Suppressor macrophage (primary cell): ENCODE measurements at regions not wholly inside any gene's neighbourhood (a gene's known extent, or its start where the extent isn't known, plus 50 kb on each side); places are given as distances from the start of the nearest gene placed in this dataset.

Source experiments
- DNase-seq, 4 experiments: peaks; one replicate each; pipeline ENCODE4 v3.0.0-alpha.2; 2020 to 2022

- no peak for DNase-seq
Measured at GRCh38 chr4:42331914-42332368, 65.3 kb upstream of the SHISA3 start.

DNA sequence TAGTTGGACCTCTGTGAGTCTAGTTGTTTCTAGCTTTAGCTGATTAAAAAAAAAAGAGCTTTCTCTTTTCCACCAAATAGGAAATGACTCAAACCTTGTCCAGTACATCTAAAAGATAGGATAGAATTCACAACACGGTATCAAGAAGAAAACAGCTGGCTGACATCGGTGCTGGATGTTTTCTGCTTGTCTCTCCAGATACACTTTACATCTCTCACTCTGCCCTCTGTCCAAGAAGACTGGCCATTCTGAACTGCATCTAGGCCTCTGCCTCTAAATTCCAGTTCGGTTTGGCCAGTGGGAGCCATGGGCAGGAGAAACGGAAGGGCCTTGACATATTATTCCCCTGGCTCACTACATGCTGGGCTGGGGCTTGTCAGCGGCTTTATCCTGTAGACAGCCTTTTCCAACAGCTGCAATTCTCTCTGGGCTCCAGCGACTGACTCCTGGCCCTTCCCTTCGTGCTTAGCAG lies 57.3 kb upstream of the SHISA3 start:
- DNase-seq, result no peak

DNA sequence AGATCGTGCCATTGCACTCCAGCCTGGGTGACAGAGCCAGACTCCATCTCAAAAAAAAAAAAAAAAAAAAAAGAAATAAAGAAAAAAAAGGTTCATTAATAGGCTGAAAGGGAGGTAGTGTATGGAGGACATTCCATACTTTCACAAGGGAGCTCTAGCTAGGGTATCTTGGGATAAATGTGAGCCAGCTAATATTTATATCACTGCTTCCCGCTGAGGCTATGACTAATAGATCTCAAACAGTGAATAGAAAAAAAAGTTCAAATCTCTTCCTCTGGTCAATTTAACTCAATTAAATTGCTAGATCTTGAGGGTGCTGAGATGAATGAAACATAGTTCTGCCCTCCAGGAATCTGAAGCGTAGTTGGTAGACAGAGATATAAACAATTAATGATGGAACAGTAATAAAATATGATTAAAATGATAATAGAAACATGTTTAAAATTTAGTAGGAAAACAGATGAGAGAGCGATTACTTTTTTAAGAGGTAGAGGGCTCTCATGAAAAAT lies 55.7 kb upstream of the SHISA3 start:
- no peak for DNase-seq

DNA sequence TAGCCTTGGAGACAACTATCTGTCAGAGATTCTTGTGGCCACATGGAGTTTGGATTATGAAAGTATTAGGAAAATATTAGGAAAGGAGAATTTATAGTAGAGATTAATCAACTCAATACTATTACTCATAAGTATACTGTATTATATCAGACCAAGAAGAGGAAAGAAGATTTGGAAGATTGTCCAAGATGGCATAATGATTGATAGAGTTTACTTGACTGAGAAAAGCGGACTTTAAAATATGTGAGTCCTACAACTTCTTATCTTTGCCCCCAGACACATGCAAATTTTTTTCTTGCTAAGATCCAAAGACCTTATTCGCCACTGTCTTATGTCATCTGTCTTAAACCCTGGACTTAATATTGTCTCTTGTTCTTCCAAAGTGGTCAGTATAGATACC lies 54.8 kb upstream of the SHISA3 start:
- no peak for DNase-seq

DNA sequence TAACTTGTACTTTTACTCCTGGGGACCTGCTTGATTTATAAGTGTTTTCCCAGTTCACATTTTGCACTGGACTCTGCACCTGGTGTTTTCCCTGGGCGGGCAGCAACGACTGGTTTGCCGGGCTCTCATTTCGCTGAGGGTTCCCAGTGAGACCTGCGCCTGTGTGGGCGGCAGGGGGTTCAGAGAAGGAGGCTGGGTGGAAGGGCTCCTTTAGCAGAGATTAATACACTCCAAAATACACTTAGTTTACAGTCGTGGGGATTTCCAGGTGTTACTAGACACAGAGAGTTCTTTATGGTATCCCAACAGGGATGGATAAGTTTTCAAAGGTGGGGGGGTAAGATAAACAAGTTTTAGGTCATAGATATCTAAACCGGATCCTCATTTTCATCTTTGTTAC lies 53.0 kb upstream of the SHISA3 start:
- no peak for DNase-seq

DNA sequence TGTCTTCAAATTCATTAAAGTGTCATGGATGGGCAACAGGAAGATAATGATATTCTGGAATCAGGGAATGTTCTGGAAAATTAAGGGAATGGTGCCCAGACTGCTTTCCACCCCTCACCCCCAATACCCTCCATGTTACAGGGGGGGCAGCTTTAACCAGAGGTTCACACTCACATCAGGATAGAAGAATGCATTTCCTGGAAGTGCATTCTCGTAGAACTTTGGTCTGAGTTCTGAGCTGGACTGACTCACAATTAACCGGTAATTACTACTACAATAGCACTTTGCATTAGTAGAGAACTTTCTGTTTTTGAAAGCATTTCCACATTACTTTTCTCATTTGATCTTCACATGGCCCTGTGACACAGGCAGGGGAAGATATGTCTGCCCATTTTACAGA lies 52.5 kb upstream of the SHISA3 start:
- no peak for DNase-seq

DNA sequence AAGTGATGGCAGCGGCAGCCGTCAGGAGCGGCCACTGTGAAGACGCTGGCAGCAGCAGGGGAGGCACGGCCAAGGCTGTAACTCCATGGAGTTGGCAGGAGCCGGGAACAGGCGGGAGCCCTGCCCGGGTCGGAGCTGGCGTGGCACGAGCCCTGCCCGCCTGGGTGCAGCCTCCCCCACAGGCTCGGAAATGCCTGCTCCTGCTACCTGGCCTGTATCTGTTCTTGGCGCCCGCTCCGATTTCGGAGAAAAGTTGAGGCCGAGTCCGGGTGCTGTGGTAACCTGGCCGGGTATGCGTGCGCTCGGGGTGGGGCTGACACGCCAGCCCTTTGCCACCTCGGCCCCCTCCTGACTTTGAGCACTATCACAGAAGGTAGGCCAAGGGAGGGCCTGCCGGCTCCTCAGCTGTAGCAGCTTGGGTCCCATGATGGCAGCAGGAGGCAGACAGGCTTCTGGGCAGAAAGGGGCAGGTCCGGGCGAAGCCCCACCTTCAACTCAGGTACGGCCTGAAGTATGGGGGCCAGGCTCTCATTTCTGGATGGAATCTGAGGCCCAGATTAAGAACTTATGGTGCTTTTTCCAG lies 51.2 kb upstream of the SHISA3 start:
- no peak for DNase-seq

DNA sequence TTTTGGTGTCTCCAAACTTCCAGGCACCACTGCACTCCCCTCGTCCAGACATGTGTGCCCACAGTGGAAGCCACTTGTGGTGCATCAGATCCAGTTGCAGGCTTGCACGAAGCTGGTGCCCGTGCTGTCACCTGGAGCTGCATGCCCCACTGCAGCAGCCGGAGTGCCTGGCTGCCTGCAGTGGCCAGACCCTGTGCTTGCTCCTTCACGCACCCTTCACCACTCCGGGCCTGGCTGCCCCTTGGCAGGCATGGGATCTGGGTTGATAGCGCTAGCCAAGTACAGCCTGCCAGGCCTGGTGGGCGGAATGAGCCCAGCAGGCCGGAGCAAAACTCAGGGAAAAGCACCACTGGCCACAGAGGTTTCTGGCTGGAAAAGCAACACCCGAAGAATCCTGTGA lies 50.2 kb upstream of the SHISA3 start:
- DNase-seq, result no peak
